WERI-Rb-1 (cell line): ENCODE measurements at regions not wholly inside any gene's neighbourhood (a gene's known extent, or its start where the extent isn't known, plus 50 kb on each side); places are given as distances from the start of the nearest gene placed in this dataset.
A peak's percentile ranks its signal among the peaks of the same experiment; 100 is the strongest.

Source experiments
- DNase-seq: peaks from one replicate; pipeline ENCODE4 v3.0.0-alpha.2; 2020
- H3K27ac ChIP-seq: fragments of 250-450 bp; sonication (Bioruptor Pico); 2 replicates; pipeline ENCODE4 v1.5.1; 2020; ENCODE audit warnings: mild to moderate bottlenecking, moderate library complexity
- H3K27me3 ChIP-seq: fragments of 250-450 bp; sonication (Bioruptor Pico); 2 replicates; pipeline ENCODE4 v1.5.1; 2021; ENCODE audit warnings: mild to moderate bottlenecking, low read depth, moderate library complexity; ENCODE audit not compliant: insufficient read depth, severe bottlenecking
- H3K36me3 ChIP-seq: fragments of 250-450 bp; sonication (Bioruptor Pico); 2 replicates; pipeline ENCODE4 v1.5.1; 2020; ENCODE audit warnings: mild to moderate bottlenecking, moderate library complexity
- H3K4me3 ChIP-seq: 2 replicates; pipeline ENCODE4 v1.5.1; 2011; ENCODE audit warnings: low read depth, mild to moderate bottlenecking, control low read depth, low read length
- H3K9me3 ChIP-seq: fragments of 250-450 bp; sonication (Bioruptor Pico); 2 replicates; pipeline ENCODE4 v1.5.1; 2021; ENCODE audit warnings: mild to moderate bottlenecking, moderate library complexity; ENCODE audit not compliant: severe bottlenecking
- TF ChIP-seq, protein P1 (sequence below): IDR thresholded peaks from 2 replicates; pipeline ENCODE4 v1.5.1; 2011; ENCODE audit warnings: low read depth, mild to moderate bottlenecking, control low read depth, inconsistent platforms, low read length

DNA sequence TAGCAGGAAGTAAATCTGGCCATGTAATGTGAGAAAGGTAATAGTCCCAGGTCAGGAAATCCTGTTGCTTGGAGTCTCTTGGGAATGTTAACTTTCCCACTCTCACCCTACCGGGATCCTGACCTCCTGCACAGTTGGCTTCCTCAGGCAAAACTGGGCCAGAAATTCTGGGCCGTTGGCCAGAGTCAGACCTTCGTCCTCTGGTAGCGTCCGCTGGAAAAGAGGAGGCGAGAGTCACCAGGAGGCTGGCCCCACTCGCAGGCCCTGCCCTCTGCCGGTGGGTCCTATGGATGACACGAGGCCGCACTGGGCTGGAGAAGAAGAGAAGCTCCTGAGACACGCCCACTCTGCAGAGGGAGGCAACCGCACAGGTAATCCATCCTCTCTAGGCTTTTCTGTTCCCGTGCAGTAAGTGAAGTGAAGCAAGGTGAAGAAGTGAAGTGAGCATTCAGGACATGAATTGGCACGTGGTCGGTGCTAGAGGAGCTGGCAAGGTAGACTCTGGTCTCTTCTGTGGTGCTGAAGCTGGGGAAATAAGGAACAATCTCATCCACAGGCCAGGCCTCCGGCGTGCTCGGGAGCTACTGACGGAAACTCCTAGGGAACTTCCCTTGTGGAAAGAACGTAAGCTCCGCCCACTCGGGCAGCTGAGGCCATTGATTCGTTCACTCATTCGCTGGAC lies 182.7 kb upstream of the GLI2 start:
- Histone ChIP-seq H3K9me3 (no peaks in the 10 kb centered on the region), H3K27me3 (no peaks in the 10 kb centered on the region), H3K4me3 (no peak overlapping the region), H3K27ac (peak overlapping the region; percentile 58), H3K36me3 (no peaks in the 10 kb centered on the region)
- peak; percentile 96 for DNase-seq
- TF ChIP-seq, protein P1, sequence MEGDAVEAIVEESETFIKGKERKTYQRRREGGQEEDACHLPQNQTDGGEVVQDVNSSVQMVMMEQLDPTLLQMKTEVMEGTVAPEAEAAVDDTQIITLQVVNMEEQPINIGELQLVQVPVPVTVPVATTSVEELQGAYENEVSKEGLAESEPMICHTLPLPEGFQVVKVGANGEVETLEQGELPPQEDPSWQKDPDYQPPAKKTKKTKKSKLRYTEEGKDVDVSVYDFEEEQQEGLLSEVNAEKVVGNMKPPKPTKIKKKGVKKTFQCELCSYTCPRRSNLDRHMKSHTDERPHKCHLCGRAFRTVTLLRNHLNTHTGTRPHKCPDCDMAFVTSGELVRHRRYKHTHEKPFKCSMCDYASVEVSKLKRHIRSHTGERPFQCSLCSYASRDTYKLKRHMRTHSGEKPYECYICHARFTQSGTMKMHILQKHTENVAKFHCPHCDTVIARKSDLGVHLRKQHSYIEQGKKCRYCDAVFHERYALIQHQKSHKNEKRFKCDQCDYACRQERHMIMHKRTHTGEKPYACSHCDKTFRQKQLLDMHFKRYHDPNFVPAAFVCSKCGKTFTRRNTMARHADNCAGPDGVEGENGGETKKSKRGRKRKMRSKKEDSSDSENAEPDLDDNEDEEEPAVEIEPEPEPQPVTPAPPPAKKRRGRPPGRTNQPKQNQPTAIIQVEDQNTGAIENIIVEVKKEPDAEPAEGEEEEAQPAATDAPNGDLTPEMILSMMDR = peak; percentile 82

DNA sequence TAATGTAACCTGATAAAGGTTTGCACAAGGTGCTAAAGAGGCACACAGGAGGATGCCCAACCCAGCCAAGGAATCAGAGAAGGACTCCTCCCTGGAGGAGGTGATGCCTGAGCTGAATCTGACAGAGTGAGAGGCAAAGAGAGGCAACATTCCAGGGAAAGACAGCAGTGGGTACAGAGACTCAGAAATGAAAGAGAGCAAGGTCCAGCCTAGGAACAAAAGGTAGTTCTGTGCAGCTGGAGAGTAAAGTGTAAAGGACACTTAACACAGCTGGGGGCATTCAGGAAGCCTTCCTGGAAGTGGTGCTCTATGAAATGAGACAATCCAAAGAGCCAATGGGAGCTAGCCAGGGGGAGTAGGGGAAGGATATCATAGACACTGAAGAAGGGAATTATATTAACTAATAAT lies 181.0 kb upstream of the GLI2 start:
- no peaks in the 10 kb centered on the region for H3K27me3 ChIP-seq
- H3K4me3 ChIP-seq = no peak overlapping the region
- TF ChIP-seq, protein P1 = no peak
- no peak overlapping the region for H3K27ac ChIP-seq
- no peaks in the 10 kb centered on the region for H3K9me3 ChIP-seq
- H3K36me3 ChIP-seq = no peaks in the 10 kb centered on the region
- DNase-seq = no peak

DNA sequence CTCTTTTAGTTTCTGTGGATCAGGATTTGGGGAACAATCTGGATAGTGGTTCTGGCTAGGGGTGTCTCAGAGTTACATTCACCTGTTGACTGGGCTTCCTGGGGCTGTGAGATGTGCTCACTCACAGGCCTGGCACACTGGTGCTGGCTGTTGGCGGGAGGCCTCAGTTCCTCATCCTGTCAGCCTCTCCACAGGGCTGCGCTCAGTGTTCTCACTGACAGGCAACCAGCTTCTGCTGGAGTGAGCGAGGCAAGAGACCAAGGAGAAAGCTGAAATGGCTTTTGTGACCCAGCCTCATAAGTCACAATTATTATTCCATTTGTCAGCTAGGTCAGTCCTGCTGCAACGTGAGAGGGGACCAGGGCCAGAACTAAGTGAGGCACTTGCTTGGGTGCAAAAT lies 180.6 kb upstream of the GLI2 start:
- Histone ChIP-seq H3K36me3 (no peaks in the 10 kb centered on the region), H3K27me3 (no peaks in the 10 kb centered on the region), H3K4me3 (no peak overlapping the region), H3K27ac (no peak overlapping the region), H3K9me3 (no peaks in the 10 kb centered on the region)
- no peak for DNase-seq
- TF ChIP-seq, protein P1 = no peak

DNA sequence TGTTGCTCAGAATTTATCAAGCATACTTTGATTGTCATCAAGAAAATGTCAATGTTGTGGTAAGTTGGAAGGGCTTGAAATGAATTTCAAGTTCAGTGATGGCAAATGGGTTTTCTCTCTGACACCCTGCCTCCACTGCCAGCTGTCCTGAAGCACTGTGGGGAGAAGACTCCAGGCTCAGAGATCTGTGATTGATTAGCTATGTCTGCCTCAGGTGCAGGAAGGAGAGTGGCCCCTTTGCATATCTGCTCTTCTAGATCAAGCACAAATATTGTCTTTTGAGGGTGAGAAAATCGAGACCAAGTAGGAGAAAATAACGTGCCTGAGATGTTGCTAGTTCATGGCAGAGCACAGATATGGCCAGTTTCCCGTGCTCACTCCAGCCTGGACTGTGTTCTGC lies 178.8 kb upstream of the GLI2 start:
- no peaks in the 10 kb centered on the region for H3K27me3 ChIP-seq
- TF ChIP-seq, protein P1 = no peak
- no peak for DNase-seq
- no peaks in the 10 kb centered on the region for H3K9me3 ChIP-seq
- H3K4me3 ChIP-seq = no peak overlapping the region
- no peak overlapping the region for H3K27ac ChIP-seq
- no peaks in the 10 kb centered on the region for H3K36me3 ChIP-seq

DNA sequence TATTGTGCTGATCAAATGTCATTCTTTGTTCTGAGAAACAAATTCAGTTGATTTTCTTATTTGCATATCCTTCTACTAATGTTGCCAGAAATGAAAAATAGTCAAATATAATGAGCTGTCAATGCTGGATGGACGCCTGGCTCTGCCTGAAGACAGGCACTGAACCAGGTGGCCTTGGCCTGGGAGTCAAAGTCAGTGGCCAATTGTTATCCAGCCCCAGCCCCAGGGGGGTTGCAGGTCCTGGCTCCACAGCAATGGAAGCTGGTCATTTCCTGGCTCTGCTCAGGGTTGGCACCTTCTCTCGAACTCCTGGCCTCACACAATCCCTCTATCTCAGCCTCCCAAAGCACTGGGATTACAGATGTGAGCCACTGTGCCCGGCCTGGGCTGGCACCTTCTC lies 176.8 kb upstream of the GLI2 start:
- no peak overlapping the region for H3K27ac ChIP-seq
- no peaks in the 10 kb centered on the region for H3K9me3 ChIP-seq
- TF ChIP-seq, protein P1 = no peak
- no peaks in the 10 kb centered on the region for H3K36me3 ChIP-seq
- H3K27me3 ChIP-seq = no peaks in the 10 kb centered on the region
- H3K4me3 ChIP-seq = no peak overlapping the region
- no peak for DNase-seq

DNA sequence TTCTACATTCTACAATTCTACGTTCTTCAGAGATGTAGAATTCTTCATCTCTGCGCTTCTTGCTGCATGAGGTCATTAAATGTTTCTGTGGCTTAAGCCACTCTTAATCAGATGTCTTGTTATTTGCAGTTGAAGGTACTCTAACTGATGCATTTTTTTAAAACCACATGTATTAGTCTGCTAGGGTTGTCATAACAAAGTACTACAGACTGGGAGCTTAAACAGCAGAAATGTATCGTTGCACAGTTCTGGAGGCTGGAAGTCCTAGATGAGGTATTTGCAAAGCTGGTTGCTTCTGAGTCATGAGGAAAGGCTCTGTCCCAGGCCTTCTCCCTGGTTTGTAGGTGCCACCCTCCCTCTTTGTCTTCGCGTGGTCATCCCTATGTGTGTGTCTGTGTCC lies 176.3 kb upstream of the GLI2 start:
- TF ChIP-seq, protein P1 = no peak
- no peak overlapping the region for H3K27ac ChIP-seq
- no peak for DNase-seq

More for the DNA sequence above, 176.3 kb upstream of the GLI2 start:
- Histone ChIP-seq H3K9me3 (no peaks in the 10 kb centered on the region), H3K27me3 (no peaks in the 10 kb centered on the region), H3K4me3 (no peak overlapping the region), H3K36me3 (no peaks in the 10 kb centered on the region)
